H9 (cell line): ENCODE measurements at regions not wholly inside any gene's neighbourhood (a gene's known extent, or its start where the extent isn't known, plus 50 kb on each side); places are given as distances from the start of the nearest gene placed in this dataset.

ENCODE experiments used
- DNase-seq: peaks from one replicate; pipeline ENCODE4 v3.0.0-alpha.2; 2017
- H2AFZ ChIP-seq: one replicate; pipeline ENCODE4 v1.6.1; 2013; ENCODE audit warnings: mild to moderate bottlenecking, low read length, control low read depth, moderate library complexity
- H2AK5ac ChIP-seq: 2 replicates; pipeline ENCODE4 v1.6.1; 2013; ENCODE audit warnings: low read length, control low read depth, mixed read lengths; ENCODE audit not compliant: insufficient read length
- H2BK120ac ChIP-seq: one replicate; pipeline ENCODE4 v1.6.1; 2013; ENCODE audit warnings: low read depth, mild to moderate bottlenecking, low read length, control low read depth, inconsistent platforms; ENCODE audit not compliant: poor library complexity, severe bottlenecking
- H2BK12ac ChIP-seq: 2 replicates; pipeline ENCODE4 v1.6.1; 2013; ENCODE audit warnings: low read length, control low read depth, mixed read lengths, low read depth; ENCODE audit not compliant: insufficient read length
- H2BK15ac ChIP-seq: 2 replicates; pipeline ENCODE4 v1.6.1; 2013; ENCODE audit warnings: low read depth, low read length, control low read depth
- H2BK20ac ChIP-seq: one replicate; pipeline ENCODE4 v1.6.1; 2013; ENCODE audit warnings: low read depth, mild to moderate bottlenecking, low read length, control low read depth, inconsistent platforms; ENCODE audit not compliant: poor library complexity, severe bottlenecking
- H2BK5ac ChIP-seq: 2 replicates; pipeline ENCODE4 v1.6.1; 2013; ENCODE audit warnings: low read length, control low read depth, mixed read lengths; ENCODE audit not compliant: insufficient read length
- H3K14ac ChIP-seq: 2 replicates; pipeline ENCODE4 v1.6.1; 2013; ENCODE audit warnings: low read length, control low read depth; ENCODE audit not compliant: insufficient read depth
- H3K18ac ChIP-seq: 2 replicates; pipeline ENCODE4 v1.6.1; 2013; ENCODE audit warnings: low read depth, mild to moderate bottlenecking, mixed read lengths, low read length, control low read depth; ENCODE audit not compliant: insufficient read length
- H3K23ac ChIP-seq: 2 replicates; pipeline ENCODE4 v1.6.1; 2013; ENCODE audit warnings: low read length, control low read depth, mixed read lengths, low read depth; ENCODE audit not compliant: insufficient read length
- H3K23me2 ChIP-seq: 2 replicates; pipeline ENCODE4 v1.6.1; 2013; ENCODE audit warnings: low read depth, mild to moderate bottlenecking, mixed read lengths, low read length, control low read depth; ENCODE audit not compliant: insufficient read length, poor library complexity, severe bottlenecking
- H3K27ac ChIP-seq: 2 replicates; pipeline ENCODE4 v1.5.1; 2013; ENCODE audit warnings: low read length, control low read depth, mixed read lengths, low read depth; ENCODE audit not compliant: insufficient read length
- H3K27me3 ChIP-seq: 2 replicates; pipeline ENCODE4 v1.6.1; 2013; ENCODE audit warnings: low read length, control low read depth, inconsistent platforms; ENCODE audit not compliant: insufficient read depth
- H3K4ac ChIP-seq: 2 replicates; pipeline ENCODE4 v1.6.1; 2013; ENCODE audit warnings: low read depth, mild to moderate bottlenecking, control low read depth, inconsistent platforms, low read length, moderate library complexity
- H3K4me1 ChIP-seq: 2 replicates; pipeline ENCODE4 v1.6.1; 2013; ENCODE audit warnings: low read length, control low read depth, inconsistent platforms; ENCODE audit not compliant: insufficient read depth
- H3K4me2 ChIP-seq: 2 replicates; pipeline ENCODE4 v1.6.1; 2013; ENCODE audit warnings: low read length, control low read depth, mixed read lengths; ENCODE audit not compliant: insufficient read length, insufficient read depth
- H3K56ac ChIP-seq: 2 replicates; pipeline ENCODE4 v1.6.1; 2013; ENCODE audit warnings: low read depth, mild to moderate bottlenecking, mixed read lengths, low read length, control low read depth; ENCODE audit not compliant: insufficient read length
- H3K79me1 ChIP-seq: 2 replicates; pipeline ENCODE4 v1.6.1; 2013; ENCODE audit warnings: low read depth, mild to moderate bottlenecking, moderate library complexity, low read length, control low read depth, inconsistent platforms; ENCODE audit not compliant: insufficient read depth, poor library complexity, severe bottlenecking
- H3K79me2 ChIP-seq: 2 replicates; pipeline ENCODE4 v1.6.1; 2013; ENCODE audit warnings: low read length, control low read depth, inconsistent platforms; ENCODE audit not compliant: insufficient read depth
- H3K9ac ChIP-seq: 2 replicates; pipeline ENCODE4 v1.6.1; 2013; ENCODE audit warnings: low read length, control low read depth, mixed read lengths; ENCODE audit not compliant: insufficient read length; ENCODE audit errors: extremely low read depth
- H3K9me3 ChIP-seq: one replicate; pipeline ENCODE4 v1.6.1; 2013; ENCODE audit warnings: low read depth, low read length, inconsistent platforms; ENCODE audit not compliant: control insufficient read depth
- H3T11ph ChIP-seq: one replicate; pipeline ENCODE4 v1.6.1; 2013; ENCODE audit warnings: mild to moderate bottlenecking, low read length, control low read depth, inconsistent platforms
- H4K20me1 ChIP-seq: one replicate; pipeline ENCODE4 v1.6.1; 2013; ENCODE audit not compliant: control insufficient read depth, insufficient read length, insufficient read depth
- H4K5ac ChIP-seq: 2 replicates; pipeline ENCODE4 v1.6.1; 2013; ENCODE audit warnings: low read depth, mild to moderate bottlenecking, mixed read lengths, low read length, control low read depth; ENCODE audit not compliant: insufficient read length
- H4K8ac ChIP-seq: replicated peaks from 2 replicates; pipeline ENCODE4 v1.6.1; 2013; ENCODE audit warnings: low read length, control low read depth, mixed read lengths, low read depth; ENCODE audit not compliant: insufficient read length
- H4K91ac ChIP-seq: 2 replicates; pipeline ENCODE4 v1.6.1; 2013; ENCODE audit warnings: low read depth, mild to moderate bottlenecking, moderate library complexity, mixed read lengths, low read length, control low read depth; ENCODE audit not compliant: insufficient read length
- H3K27ac Mint-ChIP-seq, 3 experiments: 2 replicates in 2 of 3; 3 replicates in 1 of 3; pipeline ENCODE4 v1.8.0; 2020 to 2021; ENCODE audit warnings: mixed read lengths in 3 of 3, mild to moderate bottlenecking in 1 of 3, moderate library complexity in 1 of 3
- H3K27me3 Mint-ChIP-seq: 2 replicates; pipeline ENCODE4 v1.8.0; 2021; ENCODE audit warnings: low read depth, mild to moderate bottlenecking, moderate library complexity, mixed read lengths
- H3K36me3 Mint-ChIP-seq, 3 experiments: 2 replicates in 2 of 3; 3 replicates in 1 of 3; pipeline ENCODE4 v1.8.0; 2020 to 2021; ENCODE audit warnings: low read depth in 3 of 3, mixed read lengths in 3 of 3; ENCODE audit not compliant: insufficient read depth in 1 of 3
- H3K4me1 Mint-ChIP-seq, 2 experiments: 2 replicates each; pipeline ENCODE4 v1.8.0; 2020; ENCODE audit warnings: mixed read lengths in 2 of 2
- H3K4me3 Mint-ChIP-seq, 2 experiments: 2 replicates in 1 of 2; 3 replicates in 1 of 2; pipeline ENCODE4 v1.8.0; 2020 to 2021; ENCODE audit warnings: mild to moderate bottlenecking in 2 of 2, mixed read lengths in 2 of 2, moderate library complexity in 1 of 2
- H3K9me3 Mint-ChIP-seq, 2 experiments: 2 replicates in 1 of 2; 3 replicates in 1 of 2; pipeline ENCODE4 v1.8.0; 2020; ENCODE audit warnings: mild to moderate bottlenecking in 2 of 2, mixed read lengths in 2 of 2, moderate library complexity in 1 of 2
- CTCF ChIP-seq: fragments of 200-600 bp; sonication (generic); conservative IDR thresholded peaks from 3 replicates; pipeline ENCODE4 v1.8.0; 2021; ENCODE audit warnings: antibody characterized with exemption, mild to moderate bottlenecking
- WGBS: extraction: QIAGEN DNeasy Blood & Tissue Kit; methylation state at CpG from one replicate; pipeline ENCODE4 v1.1.7; 2013; ENCODE audit warnings: missing lambda C conversion rate, low lambda C conversion rate, mixed read lengths; ENCODE audit not compliant: insufficient read length; ENCODE audit errors: extremely low coverage; 5-methylcytosine and 5-hydroxymethylcytosine counted together

- no peak overlapping the region for H2BK20ac ChIP-seq
- H4K5ac ChIP-seq, result no peak overlapping the region
- H3K79me2 ChIP-seq, result no peaks in the 10 kb centered on the region
- H4K91ac ChIP-seq, result no peak overlapping the region
- no peak overlapping the region for H4K8ac ChIP-seq
- TF ChIP-seq CTCF, result peak; percentile 72
- no peak overlapping the region for H3K14ac ChIP-seq
- H3K23ac ChIP-seq, result no peak overlapping the region
- no peaks in the 10 kb centered on the region for H3K9me3 Mint-ChIP-seq
- H3T11ph ChIP-seq, result no peak overlapping the region
- no peak overlapping the region for H3K27ac ChIP-seq
- H3K4me2 ChIP-seq, result no peak overlapping the region
- peaks cover 37 to 45% of the 10 kb centered on the region in 2 experiments for H3K4me1 Mint-ChIP-seq
- no peaks in the 10 kb centered on the region for H3K36me3 Mint-ChIP-seq
- H2BK5ac ChIP-seq, result no peak overlapping the region
- no peak overlapping the region for H3K56ac ChIP-seq
- H2BK120ac ChIP-seq, result no peak overlapping the region
- no peak overlapping the region for H2BK15ac ChIP-seq
- peaks cover 7% of the 10 kb centered on the region for H3K27me3 Mint-ChIP-seq
- H2BK12ac ChIP-seq, result no peak overlapping the region
- H3K4ac ChIP-seq, result no peak overlapping the region
- H3K23me2 ChIP-seq, result no peaks in the 10 kb centered on the region
- no peak overlapping the region for H2AFZ ChIP-seq
- H3K27me3 ChIP-seq, result peaks cover 2% of the 10 kb centered on the region; the same call in 1 of the 2 replicates
- H3K9ac ChIP-seq, result no peak overlapping the region
- no CpG with 5 or more reads among the region's 5 CpGs for WGBS
- H2AK5ac ChIP-seq, result no peak overlapping the region
- H3K79me1 ChIP-seq, result no peaks in the 10 kb centered on the region
- peak overlapping the region in 2 of 3 experiments; percentile 41 to 45; a peak in 1 of 7 replicates for H3K27ac Mint-ChIP-seq
- no peaks in the 10 kb centered on the region for H4K20me1 ChIP-seq
- peaks cover 2% of the 10 kb centered on the region; the same call in 1 of the 2 replicates for H3K4me1 ChIP-seq
- H3K9me3 ChIP-seq, result no peaks in the 10 kb centered on the region
- H3K4me3 Mint-ChIP-seq, result no peak overlapping the region
- peak; percentile 74 for DNase-seq
- H3K18ac ChIP-seq, result no peak overlapping the region
These were observed 352.7 kb upstream of the SLC39A10 start for GRCh38 chr2:195304310-195304709.
